Upper lobe of left lung (tissue), 4 donors: ENCODE measurements at regions not wholly inside any gene's neighbourhood (a gene's known extent, or its start where the extent isn't known, plus 50 kb on each side); places are given as distances from the start of the nearest gene placed in this dataset.

Experiments used
- EP300 ChIP-seq, 4 donors: sonication (generic); formaldehyde crosslinking; IDR thresholded peaks; one replicate each; pipeline ENCODE4 v1.5.1; 2017; ENCODE audit warnings: antibody characterized with exemption in 4 of 4, control low read depth in 2 of 4
- POLR2A ChIP-seq, 4 donors: fragments of 450-650 bp; IDR thresholded peaks; one replicate each; pipeline ENCODE4 v1.5.1; 2016 to 2017; ENCODE audit warnings: antibody characterized with exemption in 4 of 4, mild to moderate bottlenecking in 2 of 4
- POLR2AphosphoS5 ChIP-seq, 2 donors: sonication (generic); formaldehyde crosslinking; IDR thresholded peaks; one replicate each; pipeline ENCODE4 v1.5.1; 2017; ENCODE audit warnings: antibody characterized with exemption in 2 of 2
- TF ChIP-seq, protein P1 (sequence below), 6 experiments: fragments of 450-650 bp in 4 of 6; fragments of 200-600 bp in 2 of 6; sonication (generic) in 2 of 6; IDR thresholded peaks; one replicate each; pipeline ENCODE4 v1.5.1; 2016 to 2019; ENCODE audit warnings: antibody characterized with exemption in 6 of 6

DNA sequence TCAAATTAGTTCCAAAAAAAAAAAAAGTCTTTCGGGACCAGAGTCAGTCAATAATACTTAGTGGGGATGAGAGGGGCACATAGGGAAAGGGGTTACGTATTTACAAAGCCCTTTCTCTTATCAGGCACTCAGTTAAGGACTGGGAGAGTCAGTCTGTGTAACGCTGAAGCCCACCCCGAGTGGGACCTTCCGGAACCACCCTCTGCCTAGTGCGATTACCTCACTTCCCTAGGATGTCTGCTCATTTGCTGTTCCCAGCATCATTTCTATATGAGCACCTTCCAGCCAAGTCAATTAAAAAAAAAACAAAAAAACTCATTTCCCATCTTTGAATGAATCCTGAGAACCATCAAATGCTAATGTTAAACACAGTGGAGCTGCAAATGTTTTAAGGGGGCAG lies 76.9 kb downstream of the BMP4 start:
- TF ChIP-seq, protein P1, sequence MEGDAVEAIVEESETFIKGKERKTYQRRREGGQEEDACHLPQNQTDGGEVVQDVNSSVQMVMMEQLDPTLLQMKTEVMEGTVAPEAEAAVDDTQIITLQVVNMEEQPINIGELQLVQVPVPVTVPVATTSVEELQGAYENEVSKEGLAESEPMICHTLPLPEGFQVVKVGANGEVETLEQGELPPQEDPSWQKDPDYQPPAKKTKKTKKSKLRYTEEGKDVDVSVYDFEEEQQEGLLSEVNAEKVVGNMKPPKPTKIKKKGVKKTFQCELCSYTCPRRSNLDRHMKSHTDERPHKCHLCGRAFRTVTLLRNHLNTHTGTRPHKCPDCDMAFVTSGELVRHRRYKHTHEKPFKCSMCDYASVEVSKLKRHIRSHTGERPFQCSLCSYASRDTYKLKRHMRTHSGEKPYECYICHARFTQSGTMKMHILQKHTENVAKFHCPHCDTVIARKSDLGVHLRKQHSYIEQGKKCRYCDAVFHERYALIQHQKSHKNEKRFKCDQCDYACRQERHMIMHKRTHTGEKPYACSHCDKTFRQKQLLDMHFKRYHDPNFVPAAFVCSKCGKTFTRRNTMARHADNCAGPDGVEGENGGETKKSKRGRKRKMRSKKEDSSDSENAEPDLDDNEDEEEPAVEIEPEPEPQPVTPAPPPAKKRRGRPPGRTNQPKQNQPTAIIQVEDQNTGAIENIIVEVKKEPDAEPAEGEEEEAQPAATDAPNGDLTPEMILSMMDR (IDR thresholded peaks at IDR 0.05) = no peak
- TF ChIP-seq POLR2AphosphoS5 (IDR thresholded peaks at IDR 0.05) = no peak
- TF ChIP-seq POLR2A (IDR thresholded peaks at IDR 0.05) = no peak
- no peak for TF ChIP-seq EP300 (IDR thresholded peaks at IDR 0.05)
